LNCaP clone FGC (cell line): ENCODE measurements at regions not wholly inside any gene's neighbourhood (a gene's known extent, or its start where the extent isn't known, plus 50 kb on each side); places are given as distances from the start of the nearest gene placed in this dataset.

ENCODE experiments used
- DNase-seq: peaks from one replicate; pipeline ENCODE4 v3.0.0-alpha.2; 2011; ENCODE audit warnings: low read depth
- H3K4me3 ChIP-seq: 2 replicates; pipeline ENCODE4 v1.5.1; 2011; ENCODE audit warnings: mild to moderate bottlenecking, low read depth, low read length, control low read depth
- CTCF ChIP-seq: IDR thresholded peaks from 2 replicates; pipeline ENCODE4 v1.5.1; 2012; ENCODE audit warnings: mild to moderate bottlenecking; ENCODE audit not compliant: control insufficient read depth, insufficient read depth; ENCODE audit errors: extremely low read depth

- H3K4me3 ChIP-seq: no peak overlapping the region
- DNase-seq: no peak
- TF ChIP-seq CTCF: no peak
Measured at GRCh38 chr17:34118564-34118963, 136.5 kb upstream of the CCL2 start.

- DNase-seq: no peak
- no peak for TF ChIP-seq CTCF
- H3K4me3 ChIP-seq: no peak overlapping the region
Measured at GRCh38 chr17:34121311-34121710, 133.8 kb upstream of the CCL2 start.

- no peak for DNase-seq
- TF ChIP-seq CTCF: no peak
- no peak overlapping the region for H3K4me3 ChIP-seq
Measured at GRCh38 chr17:34122515-34122914, 132.6 kb upstream of the CCL2 start.

- DNase-seq: no peak
- no peak for TF ChIP-seq CTCF
- no peak overlapping the region for H3K4me3 ChIP-seq
Measured at GRCh38 chr17:34125010-34125409, 130.1 kb upstream of the CCL2 start.

GRCh38 chr17:34125921-34126320 lies 129.2 kb upstream of the CCL2 start:
- no peak overlapping the region for H3K4me3 ChIP-seq
- DNase-seq: no peak
- no peak for TF ChIP-seq CTCF

GRCh38 chr17:34126496-34126895 lies 128.6 kb upstream of the CCL2 start:
- no peak overlapping the region for H3K4me3 ChIP-seq
- no peak for TF ChIP-seq CTCF
- no peak for DNase-seq

GRCh38 chr17:34126965-34127364 lies 128.1 kb upstream of the CCL2 start:
- DNase-seq: no peak
- no peak overlapping the region for H3K4me3 ChIP-seq
- no peak for TF ChIP-seq CTCF
